GM12892 (cell line): ENCODE measurements at regions not wholly inside any gene's neighbourhood (a gene's known extent, or its start where the extent isn't known, plus 50 kb on each side); places are given as distances from the start of the nearest gene placed in this dataset.

ENCODE experiments used
- POLR2A ChIP-seq: IDR thresholded peaks from 2 replicates; pipeline ENCODE4 v1.6.1; 2011; ENCODE audit warnings: low read depth, low read length, control low read depth
- POLR2AphosphoS5 ChIP-seq: IDR thresholded peaks from 2 replicates; pipeline ENCODE4 v1.6.1; 2011; ENCODE audit warnings: low read depth, low read length, control low read depth
- TAF1 ChIP-seq: IDR thresholded peaks from 2 replicates; pipeline ENCODE4 v1.6.1; 2011; ENCODE audit warnings: low read depth, mild to moderate bottlenecking, control low read depth, low read length, borderline replicate concordance

- no peak for TF ChIP-seq POLR2A
- no peak for TF ChIP-seq TAF1
- no peak for TF ChIP-seq POLR2AphosphoS5
Observed at GRCh38 chr11:33582636-33583325, 117.8 kb downstream of the C11orf91 start.
